ENCODE measurements at regions not wholly inside any gene's neighbourhood (a gene's known extent, or its start where the extent isn't known, plus 50 kb on each side); places are given as distances from the start of the nearest gene placed in this dataset.

GRCh38 chr3:40845447-40845846, 320.7 kb downstream of the ZNF621 start:
- TF ChIP-seq REST (IDR thresholded peaks at IDR 0.05; ENCODE audit: insufficient read depth in 1 of 2, low read depth in 2 of 2, low read length in 2 of 2) (no peak), TAF1 (IDR thresholded peaks at IDR 0.05; ENCODE audit: borderline replicate concordance, insufficient read depth, low read length) (no peak), POLR2AphosphoS5 (IDR thresholded peaks at IDR 0.05; ENCODE audit: low read depth, low read length) (no peak), SIN3A (IDR thresholded peaks at IDR 0.05; ENCODE audit: borderline replicate concordance, insufficient read depth, low read length) (no peak)

All from PFSK-1 (cell line).